GM13976 (cell line): ENCODE measurements at regions not wholly inside any gene's neighbourhood (a gene's known extent, or its start where the extent isn't known, plus 50 kb on each side); places are given as distances from the start of the nearest gene placed in this dataset.

Source experiments
- DNase-seq: peaks from one replicate; pipeline ENCODE4 v3.0.0; 2012; ENCODE audit warnings: low spot score
- in situ Hi-C: fragments of 300-500 bp; cut with MboI; formaldehyde crosslinking; loops from one replicate; pipeline ENCODE4 v1.12.0; 2022; ENCODE audit warnings: low sequenced_read_pairs, mixed read lengths, inconsistent platforms; ENCODE audit not compliant: unreplicated experiment
- TF ChIP-seq, protein P1 (sequence below): IDR thresholded peaks from 2 replicates; pipeline ENCODE4 v1.5.1; 2012; ENCODE audit warnings: borderline replicate concordance, mild to moderate bottlenecking; ENCODE audit not compliant: insufficient read depth; ENCODE audit errors: extremely low read depth, missing control alignments, control extremely low read depth

DNA sequence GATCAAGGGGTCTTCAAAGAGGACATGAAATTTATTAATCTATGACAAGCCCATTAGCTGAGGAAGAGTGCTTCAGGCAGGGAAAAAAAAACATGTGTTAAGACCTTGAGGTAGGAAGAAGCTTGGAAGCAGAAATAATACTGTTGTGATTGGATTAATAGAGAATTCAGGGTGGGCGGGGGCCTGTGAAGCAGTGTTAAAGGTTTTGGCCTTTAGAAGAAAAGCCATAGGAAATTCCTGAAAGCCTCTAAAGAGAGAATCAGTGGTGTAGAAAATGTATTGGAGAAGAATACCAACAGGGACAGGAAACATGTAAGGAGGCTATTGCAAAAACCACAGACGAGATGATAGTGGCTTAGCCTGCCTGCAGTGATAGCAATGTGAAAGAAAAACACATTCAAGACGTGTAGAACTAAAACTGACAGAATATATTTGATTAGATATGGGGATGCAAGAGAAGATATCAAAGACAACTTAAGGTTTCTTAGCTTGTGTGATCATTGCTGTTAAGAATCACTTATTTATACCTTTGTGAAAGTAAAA lies 404.4 kb upstream of the ANO3 start:
- in situ Hi-C loops = no loop called here
- DNase-seq = no peak
- TF ChIP-seq, protein P1, sequence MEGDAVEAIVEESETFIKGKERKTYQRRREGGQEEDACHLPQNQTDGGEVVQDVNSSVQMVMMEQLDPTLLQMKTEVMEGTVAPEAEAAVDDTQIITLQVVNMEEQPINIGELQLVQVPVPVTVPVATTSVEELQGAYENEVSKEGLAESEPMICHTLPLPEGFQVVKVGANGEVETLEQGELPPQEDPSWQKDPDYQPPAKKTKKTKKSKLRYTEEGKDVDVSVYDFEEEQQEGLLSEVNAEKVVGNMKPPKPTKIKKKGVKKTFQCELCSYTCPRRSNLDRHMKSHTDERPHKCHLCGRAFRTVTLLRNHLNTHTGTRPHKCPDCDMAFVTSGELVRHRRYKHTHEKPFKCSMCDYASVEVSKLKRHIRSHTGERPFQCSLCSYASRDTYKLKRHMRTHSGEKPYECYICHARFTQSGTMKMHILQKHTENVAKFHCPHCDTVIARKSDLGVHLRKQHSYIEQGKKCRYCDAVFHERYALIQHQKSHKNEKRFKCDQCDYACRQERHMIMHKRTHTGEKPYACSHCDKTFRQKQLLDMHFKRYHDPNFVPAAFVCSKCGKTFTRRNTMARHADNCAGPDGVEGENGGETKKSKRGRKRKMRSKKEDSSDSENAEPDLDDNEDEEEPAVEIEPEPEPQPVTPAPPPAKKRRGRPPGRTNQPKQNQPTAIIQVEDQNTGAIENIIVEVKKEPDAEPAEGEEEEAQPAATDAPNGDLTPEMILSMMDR = no peak

DNA sequence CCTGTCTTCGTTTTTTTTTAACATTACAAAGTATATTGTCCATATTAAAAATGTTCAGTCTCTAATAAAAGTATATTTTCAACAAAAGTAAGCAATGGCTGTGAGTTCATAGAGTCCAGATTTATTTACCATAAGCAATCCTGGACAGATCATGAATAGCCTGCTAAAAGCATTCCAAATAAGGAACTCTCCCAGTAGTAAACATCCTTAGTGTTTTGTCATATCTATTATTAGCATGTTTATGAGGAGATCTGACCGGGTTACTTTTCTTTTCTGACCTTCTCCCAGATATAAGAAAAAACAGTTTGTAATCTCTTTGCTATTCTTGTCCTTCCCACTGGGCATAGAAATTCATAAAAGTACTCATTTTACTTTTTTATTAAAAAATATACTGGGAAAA lies 403.9 kb upstream of the ANO3 start:
- in situ Hi-C loops = no loop called here
- TF ChIP-seq, protein P1 = no peak
- DNase-seq = no peak

DNA sequence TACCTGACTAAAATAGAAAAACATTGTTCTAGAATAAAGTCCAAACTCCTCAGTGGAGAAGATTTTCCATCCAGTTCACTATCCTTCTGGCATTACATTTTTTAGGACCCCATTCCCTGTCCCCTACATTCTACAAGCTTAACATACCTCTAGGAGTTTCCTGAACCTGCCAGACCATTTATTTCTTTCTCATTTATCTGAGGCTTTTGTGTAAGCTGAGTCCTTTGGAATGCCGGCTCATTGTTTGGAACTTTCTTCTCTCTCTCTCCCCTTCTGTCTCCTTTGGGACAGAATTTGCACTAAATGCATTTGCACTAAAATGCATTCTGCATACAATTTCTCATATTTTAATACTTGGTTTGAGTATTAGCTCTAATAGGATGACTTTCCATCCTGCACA lies 393.0 kb upstream of the ANO3 start:
- TF ChIP-seq, protein P1 = no peak
- no peak for DNase-seq
- in situ Hi-C loops = no loop called here

DNA sequence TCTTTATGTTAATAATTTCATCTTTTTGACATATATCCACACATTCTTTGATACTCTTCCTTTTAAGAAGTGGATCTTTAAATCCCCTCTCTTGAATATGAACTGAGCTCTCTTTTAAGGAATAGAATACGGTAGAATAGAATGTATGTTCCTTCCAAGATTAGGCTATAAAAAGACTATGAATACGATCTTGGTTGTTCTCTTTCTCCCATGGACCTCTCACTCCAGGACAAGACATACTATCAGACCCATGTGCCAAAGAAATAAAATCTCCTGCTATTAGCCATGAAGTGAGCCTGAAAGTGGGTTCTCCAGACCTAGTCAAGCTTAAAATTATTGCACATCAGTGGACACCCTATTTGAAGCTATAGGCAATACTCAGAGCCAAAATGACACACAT lies 392.2 kb upstream of the ANO3 start:
- TF ChIP-seq, protein P1 = no peak
- in situ Hi-C loops = no loop called here
- DNase-seq = no peak

DNA sequence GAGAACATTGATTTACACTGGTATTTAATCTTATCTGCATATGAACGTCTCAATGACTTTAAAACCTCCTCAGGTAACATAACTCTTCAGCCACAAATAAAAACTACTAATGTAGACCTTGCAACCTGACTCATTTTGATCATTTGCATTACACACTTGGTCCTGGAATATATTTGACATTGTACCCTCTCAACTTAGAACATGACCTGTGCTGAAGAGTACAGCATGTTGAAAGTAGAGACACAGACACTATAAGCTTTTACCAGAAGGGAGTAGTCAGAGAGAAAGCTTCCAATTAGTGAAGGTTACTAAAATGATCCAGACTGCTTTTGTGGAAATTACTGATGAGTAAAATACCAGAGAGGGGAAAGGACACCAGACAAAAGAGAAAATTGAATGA lies 390.6 kb upstream of the ANO3 start:
- DNase-seq = no peak
- TF ChIP-seq, protein P1 = no peak
- in situ Hi-C loops = no loop called here

DNA sequence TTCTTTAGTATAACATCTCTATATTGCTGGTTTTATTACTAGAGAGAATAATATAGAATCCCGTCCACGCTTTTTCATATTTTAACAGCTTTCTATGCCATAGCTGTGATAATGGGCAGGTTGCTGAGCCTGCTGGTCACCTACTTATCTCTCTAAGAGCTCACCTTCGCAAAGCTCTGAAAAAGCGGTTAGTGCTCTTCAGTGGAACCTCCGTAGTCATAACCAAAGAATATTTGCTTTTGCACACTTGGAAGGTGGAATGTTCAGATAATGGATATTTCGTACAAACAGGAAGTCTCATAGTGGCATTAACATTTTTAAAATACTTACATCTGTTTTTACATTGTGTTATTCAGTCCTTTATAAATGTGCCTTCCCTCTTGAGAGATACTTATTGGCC lies 388.9 kb upstream of the ANO3 start:
- no peak for DNase-seq
- in situ Hi-C loops = no loop called here
- TF ChIP-seq, protein P1 = no peak
